HEK293 (cell line): ENCODE measurements at regions not wholly inside any gene's neighbourhood (a gene's known extent, or its start where the extent isn't known, plus 50 kb on each side); places are given as distances from the start of the nearest gene placed in this dataset.

Source experiments
- SCRT1 ChIP-seq: fragments of 450-650 bp; formaldehyde crosslinking; IDR thresholded peaks from 2 replicates; pipeline ENCODE4 v1.5.1; 2016; ENCODE audit warnings: missing biosample characterization, missing genetic modification characterization, borderline replicate concordance
- YY1 ChIP-seq: fragments of 450-650 bp; formaldehyde crosslinking; IDR thresholded peaks from 2 replicates; pipeline ENCODE4 v1.5.1; 2018; ENCODE audit warnings: missing biosample characterization, missing genetic modification characterization
- ZEB2 ChIP-seq: fragments of 450-650 bp; formaldehyde crosslinking; IDR thresholded peaks from 2 replicates; pipeline ENCODE4 v1.5.1; 2016; ENCODE audit warnings: missing biosample characterization, missing genetic modification characterization
- ZFP3 ChIP-seq: fragments of 450-650 bp; formaldehyde crosslinking; IDR thresholded peaks from 2 replicates; pipeline ENCODE4 v1.5.1; 2016; ENCODE audit warnings: low read depth, missing biosample characterization, missing genetic modification characterization
- ZNF292 ChIP-seq: fragments of 450-650 bp; formaldehyde crosslinking; IDR thresholded peaks from 2 replicates; pipeline ENCODE4 v1.5.1; 2016; ENCODE audit warnings: low read depth, missing biosample characterization, missing genetic modification characterization, borderline replicate concordance
- ZNF544 ChIP-seq: fragments of 450-650 bp; formaldehyde crosslinking; IDR thresholded peaks from 2 replicates; pipeline ENCODE4 v1.5.0; 2017; ENCODE audit warnings: missing biosample characterization, missing genetic modification characterization
- ZNF76 ChIP-seq: fragments of 450-650 bp; formaldehyde crosslinking; IDR thresholded peaks from 2 replicates; pipeline ENCODE4; 2016; ENCODE audit warnings: low read depth, missing biosample characterization, missing genetic modification characterization, borderline replicate concordance
- ZNF791 ChIP-seq: fragments of 450-650 bp; formaldehyde crosslinking; IDR thresholded peaks from 2 replicates; pipeline ENCODE4 v1.5.1; 2016; ENCODE audit warnings: missing biosample characterization, missing genetic modification characterization
- TF ChIP-seq, protein P1 (sequence below): fragments of 450-650 bp; formaldehyde crosslinking; IDR thresholded peaks from 2 replicates; pipeline ENCODE4 v1.5.1; 2016; ENCODE audit warnings: missing biosample characterization, missing genetic modification characterization
- TF ChIP-seq, protein P2 (sequence below): IDR thresholded peaks from 2 replicates; pipeline ENCODE4 v1.6.1; 2011; ENCODE audit warnings: mild to moderate bottlenecking, low read depth, low read length, borderline replicate concordance
- TF ChIP-seq, protein P3 (sequence below): fragments of 450-650 bp; formaldehyde crosslinking; IDR thresholded peaks from 2 replicates; pipeline ENCODE4 v1.5.1; 2016; ENCODE audit warnings: missing biosample characterization, missing genetic modification characterization
- TF ChIP-seq, protein P4 (sequence below): fragments of 450-650 bp; formaldehyde crosslinking; IDR thresholded peaks from 2 replicates; pipeline ENCODE4 v1.5.1; 2016; ENCODE audit warnings: missing biosample characterization, missing genetic modification characterization
- TF ChIP-seq, protein P5 (sequence below): fragments of 450-650 bp; formaldehyde crosslinking; IDR thresholded peaks from 2 replicates; pipeline ENCODE4 v1.5.1; 2017; ENCODE audit warnings: missing biosample characterization, missing genetic modification characterization

DNA sequence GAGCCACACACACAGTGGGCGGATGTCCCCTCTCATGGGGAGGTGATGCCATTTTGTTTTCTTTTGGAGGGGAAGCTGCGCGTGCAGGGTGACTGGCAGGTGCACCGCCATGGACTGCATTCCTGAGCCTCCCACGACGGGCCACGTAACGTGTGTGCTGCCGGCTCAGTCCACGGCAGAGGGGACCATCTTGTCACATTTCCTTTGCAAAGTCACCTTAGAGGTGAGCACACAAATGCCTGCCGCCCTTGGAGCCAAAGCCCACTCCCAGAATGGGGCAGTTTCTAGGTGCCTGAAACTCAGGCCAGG, 262.5 kb downstream of the CTTN start:
- TF ChIP-seq ZNF292 (tag by site-specific recombination) (no peak), ZNF544 (tag by site-specific recombination) (no peak), ZNF76 (tag by site-specific recombination) (no peak), ZFP3 (tag by site-specific recombination) (no peak), ZEB2 (tag by site-specific recombination) (no peak), YY1 (tag by site-specific recombination) (no peak), ZNF791 (no peak), SCRT1 (tag by site-specific recombination) (no peak)
- TF ChIP-seq, protein P1, sequence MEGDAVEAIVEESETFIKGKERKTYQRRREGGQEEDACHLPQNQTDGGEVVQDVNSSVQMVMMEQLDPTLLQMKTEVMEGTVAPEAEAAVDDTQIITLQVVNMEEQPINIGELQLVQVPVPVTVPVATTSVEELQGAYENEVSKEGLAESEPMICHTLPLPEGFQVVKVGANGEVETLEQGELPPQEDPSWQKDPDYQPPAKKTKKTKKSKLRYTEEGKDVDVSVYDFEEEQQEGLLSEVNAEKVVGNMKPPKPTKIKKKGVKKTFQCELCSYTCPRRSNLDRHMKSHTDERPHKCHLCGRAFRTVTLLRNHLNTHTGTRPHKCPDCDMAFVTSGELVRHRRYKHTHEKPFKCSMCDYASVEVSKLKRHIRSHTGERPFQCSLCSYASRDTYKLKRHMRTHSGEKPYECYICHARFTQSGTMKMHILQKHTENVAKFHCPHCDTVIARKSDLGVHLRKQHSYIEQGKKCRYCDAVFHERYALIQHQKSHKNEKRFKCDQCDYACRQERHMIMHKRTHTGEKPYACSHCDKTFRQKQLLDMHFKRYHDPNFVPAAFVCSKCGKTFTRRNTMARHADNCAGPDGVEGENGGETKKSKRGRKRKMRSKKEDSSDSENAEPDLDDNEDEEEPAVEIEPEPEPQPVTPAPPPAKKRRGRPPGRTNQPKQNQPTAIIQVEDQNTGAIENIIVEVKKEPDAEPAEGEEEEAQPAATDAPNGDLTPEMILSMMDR (tag by site-specific recombination) = no peak
- TF ChIP-seq, protein P2, sequence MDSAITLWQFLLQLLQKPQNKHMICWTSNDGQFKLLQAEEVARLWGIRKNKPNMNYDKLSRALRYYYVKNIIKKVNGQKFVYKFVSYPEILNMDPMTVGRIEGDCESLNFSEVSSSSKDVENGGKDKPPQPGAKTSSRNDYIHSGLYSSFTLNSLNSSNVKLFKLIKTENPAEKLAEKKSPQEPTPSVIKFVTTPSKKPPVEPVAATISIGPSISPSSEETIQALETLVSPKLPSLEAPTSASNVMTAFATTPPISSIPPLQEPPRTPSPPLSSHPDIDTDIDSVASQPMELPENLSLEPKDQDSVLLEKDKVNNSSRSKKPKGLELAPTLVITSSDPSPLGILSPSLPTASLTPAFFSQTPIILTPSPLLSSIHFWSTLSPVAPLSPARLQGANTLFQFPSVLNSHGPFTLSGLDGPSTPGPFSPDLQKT = no peak
- TF ChIP-seq, protein P3, sequence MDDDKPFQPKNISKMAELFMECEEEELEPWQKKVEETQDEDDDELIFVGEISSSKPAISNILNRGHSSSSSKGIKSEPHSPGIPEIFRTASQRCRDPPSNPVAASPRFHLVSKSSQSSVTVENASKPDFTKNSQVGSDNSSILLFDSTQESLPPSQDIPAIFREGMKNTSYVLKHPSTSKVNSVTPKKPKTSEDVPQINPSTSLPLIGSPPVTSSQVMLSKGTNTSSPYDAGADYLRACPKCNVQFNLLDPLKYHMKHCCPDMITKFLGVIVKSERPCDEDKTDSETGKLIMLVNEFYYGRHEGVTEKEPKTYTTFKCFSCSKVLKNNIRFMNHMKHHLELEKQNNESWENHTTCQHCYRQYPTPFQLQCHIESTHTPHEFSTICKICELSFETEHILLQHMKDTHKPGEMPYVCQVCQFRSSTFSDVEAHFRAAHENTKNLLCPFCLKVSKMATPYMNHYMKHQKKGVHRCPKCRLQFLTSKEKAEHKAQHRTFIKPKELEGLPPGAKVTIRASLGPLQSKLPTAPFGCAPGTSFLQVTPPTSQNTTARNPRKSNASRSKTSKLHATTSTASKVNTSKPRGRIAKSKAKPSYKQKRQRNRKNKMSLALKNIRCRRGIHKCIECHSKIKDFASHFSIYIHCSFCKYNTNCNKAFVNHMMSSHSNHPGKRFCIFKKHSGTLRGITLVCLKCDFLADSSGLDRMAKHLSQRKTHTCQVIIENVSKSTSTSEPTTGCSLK = no peak
- TF ChIP-seq, protein P4, sequence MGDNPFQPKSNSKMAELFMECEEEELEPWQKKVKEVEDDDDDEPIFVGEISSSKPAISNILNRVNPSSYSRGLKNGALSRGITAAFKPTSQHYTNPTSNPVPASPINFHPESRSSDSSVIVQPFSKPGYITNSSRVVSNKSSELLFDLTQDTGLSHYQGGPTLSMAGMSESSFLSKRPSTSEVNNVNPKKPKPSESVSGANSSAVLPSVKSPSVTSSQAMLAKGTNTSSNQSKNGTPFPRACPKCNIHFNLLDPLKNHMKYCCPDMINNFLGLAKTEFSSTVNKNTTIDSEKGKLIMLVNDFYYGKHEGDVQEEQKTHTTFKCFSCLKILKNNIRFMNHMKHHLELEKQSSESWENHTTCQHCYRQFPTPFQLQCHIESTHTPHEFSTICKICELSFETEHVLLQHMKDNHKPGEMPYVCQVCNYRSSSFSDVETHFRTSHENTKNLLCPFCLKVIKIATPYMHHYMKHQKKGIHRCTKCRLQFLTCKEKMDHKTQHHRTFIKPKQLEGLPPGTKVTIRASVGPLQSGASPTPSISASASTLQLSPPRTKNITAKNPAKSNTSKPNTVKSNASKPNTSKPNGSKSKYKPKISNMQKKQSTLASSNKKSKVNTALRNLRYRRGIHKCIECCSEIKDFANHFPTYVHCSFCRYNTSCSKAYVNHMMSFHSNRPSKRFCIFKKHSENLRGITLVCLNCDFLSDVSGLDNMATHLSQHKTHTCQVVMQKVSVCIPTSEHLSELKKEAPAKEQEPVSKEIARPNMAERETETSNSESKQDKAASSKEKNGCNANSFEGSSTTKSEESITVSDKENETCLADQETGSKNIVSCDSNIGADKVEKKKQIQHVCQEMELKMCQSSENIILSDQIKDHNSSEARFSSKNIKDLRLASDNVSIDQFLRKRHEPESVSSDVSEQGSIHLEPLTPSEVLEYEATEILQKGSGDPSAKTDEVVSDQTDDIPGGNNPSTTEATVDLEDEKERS = no peak
- TF ChIP-seq, protein P5, sequence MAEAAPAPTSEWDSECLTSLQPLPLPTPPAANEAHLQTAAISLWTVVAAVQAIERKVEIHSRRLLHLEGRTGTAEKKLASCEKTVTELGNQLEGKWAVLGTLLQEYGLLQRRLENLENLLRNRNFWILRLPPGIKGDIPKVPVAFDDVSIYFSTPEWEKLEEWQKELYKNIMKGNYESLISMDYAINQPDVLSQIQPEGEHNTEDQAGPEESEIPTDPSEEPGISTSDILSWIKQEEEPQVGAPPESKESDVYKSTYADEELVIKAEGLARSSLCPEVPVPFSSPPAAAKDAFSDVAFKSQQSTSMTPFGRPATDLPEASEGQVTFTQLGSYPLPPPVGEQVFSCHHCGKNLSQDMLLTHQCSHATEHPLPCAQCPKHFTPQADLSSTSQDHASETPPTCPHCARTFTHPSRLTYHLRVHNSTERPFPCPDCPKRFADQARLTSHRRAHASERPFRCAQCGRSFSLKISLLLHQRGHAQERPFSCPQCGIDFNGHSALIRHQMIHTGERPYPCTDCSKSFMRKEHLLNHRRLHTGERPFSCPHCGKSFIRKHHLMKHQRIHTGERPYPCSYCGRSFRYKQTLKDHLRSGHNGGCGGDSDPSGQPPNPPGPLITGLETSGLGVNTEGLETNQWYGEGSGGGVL = no peak
